ENCODE measurements at regions not wholly inside any gene's neighbourhood (a gene's known extent, or its start where the extent isn't known, plus 50 kb on each side); places are given as distances from the start of the nearest gene placed in this dataset.

GRCh38 chr4:124523816-124524215 lies 188.7 kb downstream of the ANKRD50 start:
- intact Hi-C loops (cut with DNase I), result no loop called here
- Histone ChIP-seq H3K4me3 (no peak overlapping the region), H3K27ac (no peak overlapping the region), H3K27me3 (ENCODE audit: low read depth) (no peaks in the 10 kb centered on the region), H3K4me1 (no peaks in the 10 kb centered on the region), H3K36me3 (no peaks in the 10 kb centered on the region), H3K9me3 (no peaks in the 10 kb centered on the region)
- no peak for TF ChIP-seq CTCF (IDR thresholded peaks at IDR 0.05)
- DNase-seq (no peak), ATAC-seq (no peak)

- TF ChIP-seq CTCF (IDR thresholded peaks at IDR 0.05), result no peak
- Histone ChIP-seq H3K36me3 (no peaks in the 10 kb centered on the region), H3K4me3 (no peak overlapping the region), H3K27me3 (ENCODE audit: low read depth) (no peaks in the 10 kb centered on the region), H3K9me3 (no peaks in the 10 kb centered on the region), H3K4me1 (no peaks in the 10 kb centered on the region), H3K27ac (no peak overlapping the region)
- intact Hi-C loops (cut with DNase I), result no loop called here
- DNase-seq (no peak), ATAC-seq (no peak)
Observed at GRCh38 chr4:124525524-124525923, 187.0 kb downstream of the ANKRD50 start.

GRCh38 chr4:124526331-124526730 lies 186.2 kb downstream of the ANKRD50 start:
- no peak overlapping the region for H3K27ac ChIP-seq
- no peak overlapping the region for H3K4me3 ChIP-seq
- DNase-seq (no peak), ATAC-seq (no peak)
- intact Hi-C loops (cut with DNase I), result no loop called here
- no peak for TF ChIP-seq CTCF (IDR thresholded peaks at IDR 0.05)
- no peaks in the 10 kb centered on the region for H3K36me3 ChIP-seq
- no peaks in the 10 kb centered on the region for H3K9me3 ChIP-seq
- no peaks in the 10 kb centered on the region for H3K4me1 ChIP-seq
- H3K27me3 ChIP-seq (ENCODE audit: low read depth), result no peaks in the 10 kb centered on the region

- DNase-seq (no peak), ATAC-seq (no peak)
- Histone ChIP-seq H3K4me3 (no peak overlapping the region), H3K9me3 (no peaks in the 10 kb centered on the region), H3K4me1 (no peaks in the 10 kb centered on the region), H3K36me3 (no peaks in the 10 kb centered on the region), H3K27me3 (ENCODE audit: low read depth) (no peaks in the 10 kb centered on the region), H3K27ac (no peak overlapping the region)
- no peak for TF ChIP-seq CTCF (IDR thresholded peaks at IDR 0.05)
- intact Hi-C loops (cut with DNase I), result no loop called here
Observed at GRCh38 chr4:124526769-124527168, 185.8 kb downstream of the ANKRD50 start.

- intact Hi-C loops (cut with DNase I), result no loop called here
- H3K27ac ChIP-seq, result no peak overlapping the region
- DNase-seq, result no peak
- ATAC-seq, result no peak
- no peaks in the 10 kb centered on the region for H3K9me3 ChIP-seq
- no peaks in the 10 kb centered on the region for H3K36me3 ChIP-seq
- H3K4me1 ChIP-seq, result no peaks in the 10 kb centered on the region
- no peak overlapping the region for H3K4me3 ChIP-seq
- no peak for TF ChIP-seq CTCF (IDR thresholded peaks at IDR 0.05)
- no peaks in the 10 kb centered on the region for H3K27me3 ChIP-seq (ENCODE audit: low read depth)
Observed at GRCh38 chr4:124527364-124527763, 185.2 kb downstream of the ANKRD50 start.

GRCh38 chr4:124529131-124529530 lies 183.4 kb downstream of the ANKRD50 start:
- Histone ChIP-seq H3K27me3 (ENCODE audit: low read depth) (no peaks in the 10 kb centered on the region), H3K36me3 (no peaks in the 10 kb centered on the region), H3K4me3 (no peak overlapping the region), H3K9me3 (no peaks in the 10 kb centered on the region), H3K27ac (no peak overlapping the region), H3K4me1 (no peaks in the 10 kb centered on the region)
- TF ChIP-seq CTCF (IDR thresholded peaks at IDR 0.05), result no peak
- intact Hi-C loops (cut with DNase I), result no loop called here
- no peak for ATAC-seq
- DNase-seq, result no peak

Measured in lower lobe of right lung (tissue), 2 donors.